ENCODE measurements at regions not wholly inside any gene's neighbourhood (a gene's known extent, or its start where the extent isn't known, plus 50 kb on each side); places are given as distances from the start of the nearest gene placed in this dataset.

- Histone ChIP-seq H3K9me3 (no peaks in the 10 kb centered on the region), H3K4me3 (no peak overlapping the region), H3K36me3 (no peaks in the 10 kb centered on the region), H3K27ac (no peak overlapping the region), H3K27me3 (no peaks in the 10 kb centered on the region), H3K4me1 (no peaks in the 10 kb centered on the region)
- TF ChIP-seq CTCF (IDR thresholded peaks at IDR 0.05) (no peak), POLR2A (IDR thresholded peaks at IDR 0.05) (no peak), POLR2AphosphoS5 (IDR thresholded peaks at IDR 0.05) (no peak), EP300 (IDR thresholded peaks at IDR 0.05) (no peak)
- no peak for ATAC-seq
- 76 to 80% methylated on average over 6 of the region's 12 CpGs for WGBS, 2 donors (ENCODE audit: low coverage in 1 of 2)
These were observed 95.7 kb upstream of the C1QTNF9B start for GRCh38 chr13:23992781-23993679.

- Histone ChIP-seq H3K4me1 (no peaks in the 10 kb centered on the region), H3K4me3 (no peak overlapping the region), H3K36me3 (no peaks in the 10 kb centered on the region), H3K9me3 (no peaks in the 10 kb centered on the region), H3K27me3 (no peaks in the 10 kb centered on the region), H3K27ac (no peak overlapping the region)
- WGBS, 2 donors (ENCODE audit: low coverage in 1 of 2), result 100% methylated on average over 1 of the region's 1 CpG; no CpG with 5 or more reads in 1 of the 2 donors
- ATAC-seq, result no peak
- TF ChIP-seq CTCF (IDR thresholded peaks at IDR 0.05) (no peak), POLR2AphosphoS5 (IDR thresholded peaks at IDR 0.05) (no peak), POLR2A (IDR thresholded peaks at IDR 0.05) (no peak), EP300 (IDR thresholded peaks at IDR 0.05) (no peak)
These were observed 96.3 kb upstream of the C1QTNF9B start for GRCh38 chr13:23993680-23993985.

- no peak for ATAC-seq
- Histone ChIP-seq H3K4me1 (no peaks in the 10 kb centered on the region), H3K36me3 (no peaks in the 10 kb centered on the region), H3K4me3 (no peak overlapping the region), H3K27ac (no peak overlapping the region), H3K27me3 (no peaks in the 10 kb centered on the region), H3K9me3 (no peaks in the 10 kb centered on the region)
- 54 to 57% methylated on average over 6 of the region's 6 CpGs for WGBS, 2 donors (ENCODE audit: low coverage in 1 of 2)
- TF ChIP-seq POLR2A (IDR thresholded peaks at IDR 0.05) (no peak), CTCF (IDR thresholded peaks at IDR 0.05) (no peak), POLR2AphosphoS5 (IDR thresholded peaks at IDR 0.05) (no peak), EP300 (IDR thresholded peaks at IDR 0.05) (no peak)
These were observed 98.2 kb upstream of the C1QTNF9B start for GRCh38 chr13:23995283-23996073.

DNA sequence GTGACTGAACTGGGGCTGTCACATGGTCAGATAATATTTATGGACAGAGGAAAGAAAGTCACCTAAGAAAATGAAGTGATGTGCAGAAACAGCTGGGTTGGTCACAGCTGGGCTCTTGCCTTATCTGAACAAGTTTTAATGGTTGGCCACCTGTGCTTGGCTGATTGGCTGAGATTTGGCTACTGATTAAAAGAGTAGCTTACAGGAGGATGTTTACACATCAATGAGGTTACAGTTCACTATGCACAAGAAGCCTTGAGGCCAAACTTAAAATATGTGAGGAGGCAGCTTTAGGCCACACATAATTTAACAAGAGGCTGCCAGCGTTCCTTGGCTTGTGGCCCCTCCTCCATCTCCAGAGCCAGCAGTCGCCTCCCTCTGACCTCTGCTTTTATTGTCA is 99.2 kb upstream of the C1QTNF9B start:
- no peak for ATAC-seq
- no CpG with 5 or more reads among the region's 2 CpGs for WGBS, 2 donors (ENCODE audit: low coverage in 1 of 2)
- H3K4me1 ChIP-seq, result no peaks in the 10 kb centered on the region
- H3K9me3 ChIP-seq, result no peaks in the 10 kb centered on the region
- H3K4me3 ChIP-seq, result no peak overlapping the region
- H3K36me3 ChIP-seq, result no peaks in the 10 kb centered on the region
- TF ChIP-seq POLR2AphosphoS5 (IDR thresholded peaks at IDR 0.05), result no peak
- no peak for TF ChIP-seq CTCF (IDR thresholded peaks at IDR 0.05)
- TF ChIP-seq POLR2A (IDR thresholded peaks at IDR 0.05), result no peak
- TF ChIP-seq EP300 (IDR thresholded peaks at IDR 0.05), result no peak
- no peaks in the 10 kb centered on the region for H3K27me3 ChIP-seq
- no peak overlapping the region for H3K27ac ChIP-seq
